Stomach (tissue), 8 donors: ENCODE measurements at regions not wholly inside any gene's neighbourhood (a gene's known extent, or its start where the extent isn't known, plus 50 kb on each side); places are given as distances from the start of the nearest gene placed in this dataset.
"Not testable (repeated sequence)": the region's sequence is repeated elsewhere in the genome, so short reads cannot be mapped to it uniquely, and the experiment has no call there.

Source experiments
- DNase-seq, 2 donors: peaks; one replicate each; pipeline versions ENCODE4 v3.0.0 to v3.0.0-alpha.2; 2013 to 2019
- H3K27ac ChIP-seq, 5 donors: fragments of 200-600 bp in 4 of 5; sonication (generic) in 4 of 5; one replicate each; pipeline ENCODE4 v1.5.1; 2013 to 2019; ENCODE audit warnings: mild to moderate bottlenecking in 1 of 5, moderate library complexity in 1 of 5
- H3K27me3 ChIP-seq, 3 donors: fragments of 200-600 bp; sonication (generic); one replicate each; pipeline ENCODE4 v1.5.1; 2017 to 2019; ENCODE audit warnings: mixed run types in 1 of 3
- H3K36me3 ChIP-seq, 4 donors: fragments of 200-600 bp; sonication (generic); 1 replicate in 3 of 4; 2 replicates in 1 of 4; pipeline ENCODE4 v1.5.1; 2016 to 2019
- H3K4me1 ChIP-seq, 4 donors: fragments of 200-600 bp; sonication (generic); one replicate each; pipeline ENCODE4 v1.5.1; 2016 to 2019
- H3K4me3 ChIP-seq, 4 donors: fragments of 200-600 bp; sonication (generic) in 3 of 4; one replicate each; pipeline ENCODE4 v1.5.1; 2016 to 2019; ENCODE audit warnings: mild to moderate bottlenecking in 1 of 4
- H3K9me3 ChIP-seq, 4 donors: fragments of 200-600 bp; sonication (generic); one replicate each; pipeline ENCODE4 v1.5.1; 2016 to 2019
- EP300 ChIP-seq: sonication (generic); formaldehyde crosslinking; IDR thresholded peaks from one replicate; pipeline ENCODE4 v1.6.1; 2017; ENCODE audit warnings: antibody characterized with exemption
- POLR2A ChIP-seq, 4 donors: fragments of 450-650 bp; IDR thresholded peaks; one replicate each; pipeline ENCODE4 v1.6.1; 2016; ENCODE audit warnings: antibody characterized with exemption in 4 of 4, control low read depth in 2 of 4, mild to moderate bottlenecking in 1 of 4, moderate library complexity in 1 of 4
- POLR2AphosphoS5 ChIP-seq, 3 donors: sonication (generic); formaldehyde crosslinking; IDR thresholded peaks; one replicate each; pipeline ENCODE4 v1.6.1; 2016; ENCODE audit warnings: antibody characterized with exemption in 3 of 3
- WGBS, 5 donors: extraction: QIAGEN DNeasy Blood & Tissue Kit in 3 of 5; methylation state at CpG; one replicate each; pipeline versions ENCODE4 v1.1.5 to v1.1.7; 2013 to 2018; 5-methylcytosine and 5-hydroxymethylcytosine counted together
- intact Hi-C: fragments of 100-400 bp; cut with DNase I; formaldehyde crosslinking; loops from one replicate; pipeline ENCODE4 v1.15.1; 2023; ENCODE audit warnings: low total_unique reads
- TF ChIP-seq, protein P1 (sequence below), 7 experiments: fragments of 450-650 bp in 4 of 7; fragments of 200-600 bp in 3 of 7; sonication (generic) in 3 of 7; IDR thresholded peaks; one replicate each; pipeline ENCODE4 v1.5.1; 2016 to 2019; ENCODE audit warnings: antibody characterized with exemption in 7 of 7, control low read depth in 2 of 7, mild to moderate bottlenecking in 1 of 7
- donor health status: healthy with polysubstance abuse.
- donor health status: Bipolar disorder and iron deficiency.
- donor health status: healthy.

DNA sequence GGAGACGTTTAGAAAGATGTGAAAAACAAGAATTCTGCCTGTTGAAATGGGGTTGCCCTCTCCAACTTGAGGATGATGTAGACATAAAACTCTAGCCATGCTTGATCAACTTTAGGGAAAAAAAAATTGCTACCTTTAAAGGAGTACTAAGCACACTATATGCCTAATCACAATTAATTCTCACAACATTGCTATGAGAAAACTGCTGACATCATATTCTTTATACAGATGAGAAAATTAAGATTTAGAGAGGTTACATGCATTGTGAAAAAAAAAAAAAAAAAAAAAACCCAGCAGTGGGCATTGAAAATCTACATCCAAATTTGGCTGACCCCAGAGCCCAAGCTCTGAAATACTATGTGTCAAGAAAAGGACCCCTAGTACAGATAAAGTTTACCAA, 617.2 kb upstream of the ADGRL2 start:
- 66 to 82% (median 79%) methylated on average over 1 of the region's 1 CpG for WGBS, 5 donors
- H3K9me3 ChIP-seq: peaks cover 0 to 7% (median 3%) of the 10 kb centered on the region in 4 donors
- no peaks in the 10 kb centered on the region for H3K27me3 ChIP-seq
- no peaks in the 10 kb centered on the region for H3K4me1 ChIP-seq
- no peaks in the 10 kb centered on the region for H3K36me3 ChIP-seq
- no peak overlapping the region for H3K4me3 ChIP-seq
- no peak overlapping the region for H3K27ac ChIP-seq
- no peak for DNase-seq
- no peak for TF ChIP-seq POLR2A (IDR thresholded peaks at IDR 0.05)
- TF ChIP-seq, protein P1, sequence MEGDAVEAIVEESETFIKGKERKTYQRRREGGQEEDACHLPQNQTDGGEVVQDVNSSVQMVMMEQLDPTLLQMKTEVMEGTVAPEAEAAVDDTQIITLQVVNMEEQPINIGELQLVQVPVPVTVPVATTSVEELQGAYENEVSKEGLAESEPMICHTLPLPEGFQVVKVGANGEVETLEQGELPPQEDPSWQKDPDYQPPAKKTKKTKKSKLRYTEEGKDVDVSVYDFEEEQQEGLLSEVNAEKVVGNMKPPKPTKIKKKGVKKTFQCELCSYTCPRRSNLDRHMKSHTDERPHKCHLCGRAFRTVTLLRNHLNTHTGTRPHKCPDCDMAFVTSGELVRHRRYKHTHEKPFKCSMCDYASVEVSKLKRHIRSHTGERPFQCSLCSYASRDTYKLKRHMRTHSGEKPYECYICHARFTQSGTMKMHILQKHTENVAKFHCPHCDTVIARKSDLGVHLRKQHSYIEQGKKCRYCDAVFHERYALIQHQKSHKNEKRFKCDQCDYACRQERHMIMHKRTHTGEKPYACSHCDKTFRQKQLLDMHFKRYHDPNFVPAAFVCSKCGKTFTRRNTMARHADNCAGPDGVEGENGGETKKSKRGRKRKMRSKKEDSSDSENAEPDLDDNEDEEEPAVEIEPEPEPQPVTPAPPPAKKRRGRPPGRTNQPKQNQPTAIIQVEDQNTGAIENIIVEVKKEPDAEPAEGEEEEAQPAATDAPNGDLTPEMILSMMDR (IDR thresholded peaks at IDR 0.05): no peak
- no peak for TF ChIP-seq EP300
- TF ChIP-seq POLR2AphosphoS5 (IDR thresholded peaks at IDR 0.05): no peak
- intact Hi-C loops: no loop called here

DNA sequence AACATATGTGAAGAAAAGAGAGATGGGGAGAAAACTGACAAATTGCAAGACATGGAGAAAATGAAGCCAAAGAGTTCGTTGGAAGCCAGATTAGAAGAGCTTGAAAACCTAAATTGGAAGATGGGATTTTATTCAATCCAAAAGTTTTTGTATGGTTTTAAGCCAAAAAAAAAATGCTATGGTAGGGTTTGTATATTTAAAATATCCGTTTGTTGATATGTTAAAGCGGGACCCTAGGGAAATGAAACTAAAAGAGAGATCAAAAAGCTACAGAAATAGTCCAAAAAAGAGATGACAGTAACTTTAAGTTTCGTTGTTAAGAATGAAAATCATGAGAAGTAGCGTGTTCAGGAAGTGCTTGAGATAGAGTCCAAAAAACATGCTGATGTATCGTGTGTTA, 617.7 kb upstream of the ADGRL2 start:
- TF ChIP-seq POLR2A (IDR thresholded peaks at IDR 0.05): no peak
- TF ChIP-seq POLR2AphosphoS5 (IDR thresholded peaks at IDR 0.05): no peak
- TF ChIP-seq, protein P1 (IDR thresholded peaks at IDR 0.05): no peak
- no peak for TF ChIP-seq EP300
- no peak for DNase-seq
- Histone ChIP-seq H3K9me3 (peaks cover 0 to 7% (median 3%) of the 10 kb centered on the region in 4 donors), H3K27me3 (no peaks in the 10 kb centered on the region), H3K4me3 (no peak overlapping the region), H3K36me3 (no peaks in the 10 kb centered on the region), H3K4me1 (no peaks in the 10 kb centered on the region), H3K27ac (no peak overlapping the region)
- 67 to 80% (median 73%) methylated on average over 6 of the region's 6 CpGs for WGBS, 5 donors
- intact Hi-C loops: no loop called here

DNA sequence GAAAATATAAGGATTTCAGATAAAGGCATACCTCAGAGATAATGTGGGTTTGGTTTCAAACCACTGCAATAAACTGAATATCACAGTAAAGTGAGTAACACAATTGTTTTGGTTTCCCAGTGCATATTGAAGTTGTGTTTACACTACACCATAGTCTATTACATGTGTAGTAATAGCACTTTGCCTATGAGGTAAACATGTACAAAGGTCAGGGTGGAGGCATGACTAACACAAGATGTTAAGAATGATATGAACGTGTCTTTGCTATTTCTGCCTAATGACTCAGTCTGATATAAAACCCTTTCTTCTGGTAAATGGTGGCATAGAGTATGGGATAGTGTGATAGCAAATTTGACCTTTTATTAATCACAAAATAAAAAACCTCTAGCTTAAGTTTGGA, 621.5 kb upstream of the ADGRL2 start:
- no peaks in the 10 kb centered on the region for H3K4me1 ChIP-seq
- H3K27me3 ChIP-seq: no peaks in the 10 kb centered on the region
- WGBS, 5 donors: 6 to 32% (median 23%) methylated on average over 1 of the region's 1 CpG
- no peak overlapping the region for H3K4me3 ChIP-seq
- no peak for DNase-seq
- intact Hi-C loops: no loop called here
- TF ChIP-seq POLR2AphosphoS5 (IDR thresholded peaks at IDR 0.05) (peak in 1 of 3 donors; percentile 37), EP300 (no peak)
- no peaks in the 10 kb centered on the region for H3K36me3 ChIP-seq
- H3K27ac ChIP-seq: no peak overlapping the region
- H3K9me3 ChIP-seq: peaks cover 0 to 7% (median 3%) of the 10 kb centered on the region in 4 donors

DNA sequence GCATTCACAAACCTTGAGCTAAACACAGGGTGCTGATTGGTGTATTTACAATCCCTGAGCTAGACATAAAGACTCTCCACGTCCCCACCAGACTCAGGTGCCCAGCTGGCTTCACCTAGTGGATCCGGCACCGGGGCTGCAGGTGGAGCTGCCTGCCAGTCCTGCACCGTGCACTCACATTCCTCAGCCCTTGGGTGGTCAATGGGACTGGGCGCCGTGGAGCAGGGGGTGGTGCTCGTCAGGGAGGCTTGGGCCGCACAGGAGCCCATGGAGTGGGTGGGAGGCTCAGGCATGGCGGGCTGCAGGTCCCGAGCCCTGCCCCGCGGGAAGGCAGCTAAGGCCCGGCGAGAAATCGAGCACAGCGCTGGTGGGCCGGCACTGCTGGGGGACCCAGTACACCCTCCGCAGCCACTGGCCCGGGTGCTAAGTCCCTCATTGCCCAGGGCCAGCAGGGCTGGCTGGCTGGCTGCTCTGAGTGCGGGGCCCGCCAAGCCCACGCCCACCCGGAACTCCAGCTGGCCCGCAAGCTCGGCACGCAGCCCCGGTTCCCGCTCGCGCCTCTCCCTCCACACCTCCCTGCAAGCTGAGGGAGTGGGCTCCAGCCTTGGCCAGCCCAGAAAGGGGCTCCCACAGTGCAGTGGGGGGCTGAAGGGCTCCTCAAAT, 622.2 kb upstream of the ADGRL2 start:
- 92 to 98% (median 95%) methylated on average over 8 to 28 of the region's 30 CpGs for WGBS, 5 donors
- H3K4me1 ChIP-seq, intact Hi-C loops, H3K27me3 ChIP-seq, DNase-seq, H3K4me3 ChIP-seq, H3K27ac ChIP-seq, H3K36me3 ChIP-seq: not testable (repeated sequence)
- peaks cover 0 to 12% (median 8%) of the 10 kb centered on the region in 4 donors for H3K9me3 ChIP-seq

DNA sequence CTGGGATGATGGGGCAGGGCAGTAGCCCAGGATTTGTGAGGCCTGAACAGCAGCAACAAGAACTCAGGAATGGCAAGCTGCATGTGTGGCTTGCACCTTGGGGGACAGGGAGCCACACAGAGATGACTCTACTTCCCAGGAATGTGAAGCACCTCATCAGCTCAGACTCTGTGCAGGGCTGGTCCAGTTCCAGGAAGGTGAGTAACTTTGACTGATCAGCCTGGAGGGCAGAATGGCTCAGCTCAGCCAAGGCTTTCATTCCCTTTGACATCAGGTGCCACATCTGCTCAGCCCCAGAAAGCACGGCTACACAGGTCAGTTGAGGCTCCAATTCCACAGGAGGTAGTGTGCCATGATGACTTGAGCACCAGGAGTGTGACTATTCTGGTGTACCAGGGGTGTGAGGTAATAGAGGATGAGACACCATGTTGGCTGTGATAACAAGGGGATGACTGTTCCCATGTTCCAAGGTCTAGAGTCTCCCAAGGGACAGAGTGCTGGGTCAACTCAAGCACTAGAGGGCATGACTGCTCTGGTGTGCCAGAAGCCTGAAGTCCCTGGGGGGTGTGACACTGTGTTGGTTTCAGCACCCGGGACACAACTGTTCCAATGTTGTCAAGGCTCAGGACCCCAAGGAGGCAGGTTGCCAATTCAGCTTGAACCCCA, 625.8 kb upstream of the ADGRL2 start:
- Histone ChIP-seq H3K27ac (no peak overlapping the region), H3K36me3 (no peaks in the 10 kb centered on the region), H3K27me3 (no peaks in the 10 kb centered on the region), H3K4me1 (no peaks in the 10 kb centered on the region), H3K9me3 (peaks cover 0 to 35% (median 22%) of the 10 kb centered on the region in 4 donors), H3K4me3 (no peak overlapping the region)
- 78 to 100% (median 87%) methylated on average over 2 of the region's 2 CpGs for WGBS, 5 donors
- intact Hi-C loops: no loop called here
- DNase-seq: no peak
- TF ChIP-seq POLR2A (IDR thresholded peaks at IDR 0.05) (no peak), POLR2AphosphoS5 (IDR thresholded peaks at IDR 0.05) (no peak), EP300 (no peak)
- TF ChIP-seq, protein P1 (IDR thresholded peaks at IDR 0.05): no peak
